Heart left ventricle (tissue), 16 donors: ENCODE measurements at regions not wholly inside any gene's neighbourhood (a gene's known extent, or its start where the extent isn't known, plus 50 kb on each side); places are given as distances from the start of the nearest gene placed in this dataset.

Experiments used
- ATAC-seq, 4 donors: fragments of 200-7000 bp; cut with Tn5 transposase; one replicate each; pipeline ENCODE4 v1.9.1; 2020 to 2022; ENCODE audit warnings: moderate library complexity in 4 of 4, mild to moderate bottlenecking in 3 of 4, moderate number of reproducible peaks in 1 of 4
- DNase-seq, 5 donors: peaks; one replicate each; pipeline ENCODE4 v3.0.0-alpha.2; 2020
- H3K27ac ChIP-seq, 12 donors: fragments of 200-600 bp; sonication (generic) in 4 of 12; one replicate each; pipeline versions ENCODE4 v1.5.0 to v1.8.0; 2016 to 2022; ENCODE audit warnings: mild to moderate bottlenecking in 2 of 12
- H3K27me3 ChIP-seq, 9 donors: fragments of 200-600 bp; sonication (generic) in 2 of 9; one replicate each; pipeline versions ENCODE4 v1.5.1 to v1.8.0; 2016 to 2022; ENCODE audit warnings: mild to moderate bottlenecking in 3 of 9
- H3K36me3 ChIP-seq, 9 donors: fragments of 200-600 bp; sonication (generic) in 2 of 9; one replicate each; pipeline versions ENCODE4 v1.5.0 to v1.8.0; 2018 to 2022; ENCODE audit warnings: mild to moderate bottlenecking in 2 of 9
- H3K4me1 ChIP-seq, 12 donors: fragments of 200-600 bp; sonication (generic) in 4 of 12; one replicate each; pipeline versions ENCODE4 v1.5.0 to v1.8.0; 2016 to 2022; ENCODE audit warnings: mild to moderate bottlenecking in 3 of 12
- H3K4me3 ChIP-seq, 12 donors: fragments of 200-600 bp; sonication (generic) in 4 of 12; one replicate each; pipeline versions ENCODE4 v1.5.0 to v1.8.0; 2017 to 2022; ENCODE audit warnings: mild to moderate bottlenecking in 9 of 12, moderate library complexity in 4 of 12
- H3K9me3 ChIP-seq, 12 donors: fragments of 200-600 bp; sonication (generic) in 4 of 12; one replicate each; pipeline versions ENCODE4 v1.5.0 to v1.8.0; 2016 to 2022; ENCODE audit warnings: mild to moderate bottlenecking in 1 of 12
- CTCF ChIP-seq, 12 donors: fragments of 200-600 bp; sonication (generic) in 4 of 12; IDR thresholded peaks; one replicate each; pipeline versions ENCODE4 v1.5.0 to v1.8.0; 2018 to 2022; ENCODE audit warnings: antibody characterized with exemption in 12 of 12, mild to moderate bottlenecking in 5 of 12
- POLR2A ChIP-seq, 2 donors: fragments of 450-650 bp; IDR thresholded peaks; one replicate each; pipeline ENCODE4 v1.6.1; 2017; ENCODE audit warnings: antibody characterized with exemption in 2 of 2, mild to moderate bottlenecking in 2 of 2, moderate library complexity in 2 of 2
- WGBS, 4 donors: extraction: QIAGEN DNeasy Blood & Tissue Kit in 2 of 4; methylation state at CpG; one replicate each; pipeline versions ENCODE4 v1.1.5 to v1.1.7; 2013 to 2018; 5-methylcytosine and 5-hydroxymethylcytosine counted together
- intact Hi-C, 10 donors: fragments of 100-400 bp; cut with DNase I; formaldehyde crosslinking; loops; one replicate each; pipeline versions ENCODE4 v1.11.1 to v1.14.2; 2022
- donor health status: ischemic (EF 13 %, LVEDD 7.1; RV severe dilation, severe dysfunction).
- donor health status: healthy with polysubstance abuse.
- donor health status: DM: no; HTN: yes; CAD: no.
- donor health status: DM: no; HTN: no; CAD: no.
- donor health status: ischemic (EF 25% LVEDD 6.9; RV normal size, moderate dysfunction).
- donor health status: ischemic (EF 25% LVEDD 5.7; RV mildly dilated, moderate dysfunction).
- donor health status: healthy.
- donor health status: DM: yes; HTN: yes; CAD: no.
- donor health status: ischemic (EF 35%, LVEDD 5.7; RV mildly dilated, moderate dysfunction).
- donor health status: nonischemic (EF 11% LVEDD 7.7; RV severe dilation, severe dysfunction).
- donor health status: DM: yes; HTN: yes; CAD: no.
- donor health status: PGD.
- donor health status: ischemic (EF 29% LVEDD 5.4; RV normal size, mild dysfunction).
- donor health status: nonischemic (EF 23%, LVEDD 6.1; RV moderate dilation, normal function).

- Histone ChIP-seq H3K4me1 (no peaks in the 10 kb centered on the region), H3K9me3 (no peaks in the 10 kb centered on the region), H3K27ac (no peak overlapping the region), H3K4me3 (no peak overlapping the region), H3K27me3 (no peaks in the 10 kb centered on the region), H3K36me3 (no peaks in the 10 kb centered on the region)
- WGBS, 4 donors: 24 to 37% (median 27%) methylated on average over 3 of the region's 3 CpGs
- intact Hi-C loops: no loop called here
- DNase-seq (no peak), ATAC-seq (no peak)
- TF ChIP-seq POLR2A (IDR thresholded peaks at IDR 0.05) (no peak), CTCF (IDR thresholded peaks at IDR 0.05) (no peak)
Measured at GRCh38 chr5:17690473-17690872, 56.2 kb downstream of the TAF11L14 start.

- TF ChIP-seq CTCF (IDR thresholded peaks at IDR 0.05): no peak
- TF ChIP-seq POLR2A (IDR thresholded peaks at IDR 0.05): no peak
- no peaks in the 10 kb centered on the region for H3K4me1 ChIP-seq
- DNase-seq (no peak), ATAC-seq (no peak)
- intact Hi-C loops: no loop called here
- H3K27ac ChIP-seq: no peak overlapping the region
- H3K4me3 ChIP-seq: no peak overlapping the region
- no peaks in the 10 kb centered on the region for H3K27me3 ChIP-seq
- WGBS, 4 donors: 65 to 68% (median 66%) methylated on average over 1 of the region's 1 CpG
- no peaks in the 10 kb centered on the region for H3K9me3 ChIP-seq
- no peaks in the 10 kb centered on the region for H3K36me3 ChIP-seq
Measured at GRCh38 chr5:17691762-17692161, 57.5 kb downstream of the TAF11L14 start.

GRCh38 chr5:17694371-17694770 is 60.1 kb downstream of the TAF11L14 start:
- intact Hi-C loops: no loop called here
- H3K36me3 ChIP-seq: no peaks in the 10 kb centered on the region
- no peaks in the 10 kb centered on the region for H3K9me3 ChIP-seq
- ATAC-seq (no peak), DNase-seq (no peak)
- no peaks in the 10 kb centered on the region for H3K27me3 ChIP-seq
- no peaks in the 10 kb centered on the region for H3K4me1 ChIP-seq
- H3K4me3 ChIP-seq: no peak overlapping the region
- no peak for TF ChIP-seq POLR2A (IDR thresholded peaks at IDR 0.05)
- TF ChIP-seq CTCF (IDR thresholded peaks at IDR 0.05): no peak
- no peak overlapping the region for H3K27ac ChIP-seq

GRCh38 chr5:17694914-17695313 is 60.7 kb downstream of the TAF11L14 start:
- DNase-seq (no peak), ATAC-seq (no peak)
- Histone ChIP-seq H3K27ac (no peak overlapping the region), H3K36me3 (no peaks in the 10 kb centered on the region), H3K27me3 (no peaks in the 10 kb centered on the region), H3K4me1 (no peaks in the 10 kb centered on the region), H3K9me3 (no peaks in the 10 kb centered on the region), H3K4me3 (no peak overlapping the region)
- TF ChIP-seq CTCF (IDR thresholded peaks at IDR 0.05) (no peak), POLR2A (IDR thresholded peaks at IDR 0.05) (no peak)
- intact Hi-C loops: no loop called here
- 67 to 77% (median 70%) methylated on average over 2 of the region's 2 CpGs for WGBS, 4 donors
